SK-N-SH (cell line): ENCODE measurements at regions not wholly inside any gene's neighbourhood (a gene's known extent, or its start where the extent isn't known, plus 50 kb on each side); places are given as distances from the start of the nearest gene placed in this dataset.
"Not testable (repeated sequence)": the region's sequence is repeated elsewhere in the genome, so short reads cannot be mapped to it uniquely, and the experiment has no call there.

Experiments used
- CTCF ChIA-PET: fragments of 300-600, 350-600 bp; formaldehyde crosslinking; extraction: SDS; loops from one replicate; lab custom pipeline; 2021; lab: Yijun Ruan, JAX
- POLR2A ChIA-PET: fragments of 350-600 bp; sonication (Branson Sonifier 250); formaldehyde crosslinking; extraction: SDS; loops from one replicate; lab custom pipeline; 2020; ENCODE audit warnings: antibody characterized with exemption, inconsistent platforms; lab: Yijun Ruan, JAX
- DNase-seq: peaks from one replicate; pipeline ENCODE4 v3.0.0; 2012
- H2AFZ ChIP-seq: fragments of 200-600 bp; sonication (generic); 2 replicates; pipeline ENCODE4 v1.8.1; 2016; ENCODE audit warnings: antibody characterized with exemption, mild to moderate bottlenecking, low read depth
- H3F3A ChIP-seq: fragments of 200-600 bp; sonication (generic); replicated peaks from 2 replicates; pipeline ENCODE3; 2016; ENCODE audit warnings: antibody characterized with exemption, mild to moderate bottlenecking; ENCODE audit not compliant: insufficient read depth
- H3K27ac ChIP-seq, 2 experiments: fragments of 200-500 bp in 1 of 2; fragments of 200-600 bp in 1 of 2; sonication (Bioruptor generic) in 1 of 2; sonication (generic), shearing (Covaris generic) in 1 of 2; 2 replicates each; pipeline versions ENCODE4 v1.5.1 to v1.6.1; 2014 to 2016; ENCODE audit warnings: low read depth in 2 of 2, inconsistent platforms in 1 of 2, low read length in 1 of 2, mild to moderate bottlenecking in 1 of 2, mixed read lengths in 1 of 2
- H3K27me3 ChIP-seq: fragments of 200-600 bp; sonication (generic), shearing (Covaris generic); 2 replicates; pipeline ENCODE4 v1.6.1; 2016; ENCODE audit warnings: mixed run types; ENCODE audit not compliant: insufficient read depth
- H3K36me3 ChIP-seq, 2 experiments: fragments of 200-500 bp in 1 of 2; fragments of 200-600 bp in 1 of 2; sonication (Bioruptor generic) in 1 of 2; sonication (generic) in 1 of 2; replicated peaks in 1 of 2; 2 replicates each; pipeline versions ENCODE3 to v1.5.1; 2014 to 2016; ENCODE audit warnings: low read length in 1 of 2, mild to moderate bottlenecking in 1 of 2; ENCODE audit not compliant: insufficient read depth in 2 of 2, control insufficient read depth in 1 of 2
- H3K4me1 ChIP-seq, 2 experiments: fragments of 200-500 bp in 1 of 2; fragments of 200-600 bp in 1 of 2; sonication (Bioruptor generic) in 1 of 2; sonication (generic), shearing (Covaris generic) in 1 of 2; 2 replicates each; pipeline versions ENCODE4 v1.5.1 to v1.6.1; 2014 to 2016; ENCODE audit warnings: low read depth in 1 of 2, low read length in 1 of 2, mixed run types in 1 of 2; ENCODE audit not compliant: insufficient read depth in 2 of 2, control insufficient read depth in 1 of 2
- H3K4me2 ChIP-seq: fragments of 200-600 bp; sonication (generic), shearing (Covaris generic); 2 replicates; pipeline ENCODE4 v1.6.1; 2017; ENCODE audit warnings: mixed run types
- H3K4me3 ChIP-seq, 2 experiments: fragments of 200-500 bp in 1 of 2; fragments of 200-600 bp in 1 of 2; sonication (Bioruptor generic) in 1 of 2; sonication (generic), shearing (Covaris generic) in 1 of 2; 2 replicates each; pipeline versions ENCODE4 v1.5.1 to v1.8.1; 2014 to 2016; ENCODE audit warnings: low read depth in 2 of 2, inconsistent platforms in 1 of 2, low read length in 1 of 2, mild to moderate bottlenecking in 1 of 2, mixed read lengths in 1 of 2, moderate library complexity in 1 of 2
- H3K79me2 ChIP-seq: fragments of 200-600 bp; sonication (generic); 2 replicates; pipeline ENCODE4 v1.8.1; 2017; ENCODE audit warnings: mild to moderate bottlenecking; ENCODE audit not compliant: insufficient read depth
- H3K9ac ChIP-seq: fragments of 200-600 bp; sonication (generic); 2 replicates; pipeline ENCODE4 v1.6.1; 2017; ENCODE audit warnings: mixed run types
- H3K9me2 ChIP-seq: fragments of 200-600 bp; sonication (generic); 2 replicates; pipeline ENCODE4 v1.6.1; 2017; ENCODE audit warnings: mixed run types
- H3K9me3 ChIP-seq: fragments of 200-600 bp; sonication (generic); 2 replicates; pipeline ENCODE4 v1.6.1; 2017; ENCODE audit warnings: mixed run types, mild to moderate bottlenecking, moderate library complexity
- H4K20me1 ChIP-seq: fragments of 200-600 bp; sonication (generic); 2 replicates; pipeline ENCODE4 v1.6.1; 2017; ENCODE audit warnings: mild to moderate bottlenecking, mixed run types; ENCODE audit not compliant: insufficient read depth
- WGBS: methylation state at CpG from one replicate; pipeline ENCODE4 v1.1.6; 2017; ENCODE audit warnings: low lambda C conversion rate; 5-methylcytosine and 5-hydroxymethylcytosine counted together

- H3K4me3 ChIP-seq, H4K20me1 ChIP-seq, H3K4me2 ChIP-seq, H3K9me2 ChIP-seq, H3K9ac ChIP-seq, H3K9me3 ChIP-seq, H3F3A ChIP-seq, H3K27me3 ChIP-seq, POLR2A ChIA-PET, H2AFZ ChIP-seq, H3K4me1 ChIP-seq, CTCF ChIA-PET, H3K27ac ChIP-seq, H3K36me3 ChIP-seq, H3K79me2 ChIP-seq, DNase-seq: not testable (repeated sequence)
- 8% methylated on average over 4 of the region's 4 CpGs for WGBS
These were observed 211.0 kb downstream of the ATP6V0E2 start for GRCh38 chr7:150084724-150085123.

DNA sequence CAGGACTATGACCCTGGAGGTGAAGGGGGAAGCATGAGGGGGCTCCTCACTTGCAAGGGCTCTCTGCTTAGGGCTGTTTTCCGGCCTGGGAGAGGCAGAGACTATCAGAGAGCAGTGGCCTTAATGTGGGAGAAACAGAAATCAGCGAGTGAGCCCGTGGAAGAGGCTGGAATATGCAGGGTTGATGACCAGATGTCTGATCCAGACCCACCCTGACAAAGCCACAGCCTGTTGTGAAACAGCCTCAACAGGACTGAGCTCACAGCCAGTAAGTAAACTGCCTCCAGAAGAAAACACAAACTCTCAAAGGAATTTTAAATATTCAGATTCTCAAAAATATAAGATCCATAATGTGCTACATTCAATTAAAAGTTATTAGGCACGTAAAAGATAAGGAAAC, 213.7 kb downstream of the ATP6V0E2 start:
- H3K36me3 ChIP-seq, POLR2A ChIA-PET, H3K9ac ChIP-seq, H4K20me1 ChIP-seq, H3K9me3 ChIP-seq, H3K4me3 ChIP-seq, DNase-seq, H2AFZ ChIP-seq, H3F3A ChIP-seq, H3K4me2 ChIP-seq, CTCF ChIA-PET, H3K79me2 ChIP-seq, H3K27ac ChIP-seq, H3K4me1 ChIP-seq, H3K27me3 ChIP-seq, H3K9me2 ChIP-seq: not testable (repeated sequence)
- WGBS, result 0% methylated on average over 4 of the region's 4 CpGs

DNA sequence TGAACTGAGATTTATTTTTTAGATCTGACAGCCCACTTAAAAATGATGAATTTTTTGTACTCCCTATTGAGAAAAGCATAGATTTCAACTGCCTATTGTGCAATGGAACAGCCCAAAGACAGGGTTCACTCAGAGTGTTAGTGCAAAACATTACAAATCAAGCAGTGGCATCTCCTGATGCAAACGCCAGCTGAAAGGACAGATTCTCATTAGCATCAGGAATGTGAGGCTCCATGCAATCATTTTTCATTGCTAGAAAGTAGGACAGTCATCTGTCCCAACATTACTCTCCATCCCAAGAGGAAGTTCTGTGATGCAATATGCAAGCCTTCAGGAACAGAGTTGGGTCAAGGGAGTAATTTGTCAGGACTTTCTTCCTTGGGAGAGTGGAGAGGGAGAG, 215.4 kb downstream of the ATP6V0E2 start:
- WGBS, result 0% methylated on average over 1 of the region's 1 CpG
- H3K27me3 ChIP-seq, H3K9me2 ChIP-seq, H4K20me1 ChIP-seq, H3K4me2 ChIP-seq, H3K36me3 ChIP-seq, DNase-seq, H3K9me3 ChIP-seq, H3K27ac ChIP-seq, H3K79me2 ChIP-seq, POLR2A ChIA-PET, H3K4me3 ChIP-seq, H3K9ac ChIP-seq, H3F3A ChIP-seq, H2AFZ ChIP-seq, CTCF ChIA-PET, H3K4me1 ChIP-seq: not testable (repeated sequence)

DNA sequence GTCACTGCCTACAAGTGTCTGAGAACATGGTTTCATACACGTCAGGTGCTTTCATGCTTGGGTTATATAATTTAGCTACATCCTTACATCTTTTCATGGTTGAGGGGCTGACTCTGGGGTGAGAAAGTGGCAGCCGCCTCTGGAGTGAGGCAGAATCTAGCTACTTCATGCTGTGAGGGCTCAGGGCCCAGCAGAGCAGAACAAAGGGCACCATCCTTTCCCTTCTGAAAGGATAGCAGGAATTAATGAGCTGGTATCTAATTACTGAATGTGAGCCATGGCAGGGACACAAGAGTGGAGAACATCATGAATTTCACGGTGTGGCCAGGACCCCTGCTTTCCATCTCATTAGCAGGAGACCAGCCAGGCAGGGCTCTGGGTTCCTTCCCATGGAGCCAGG, 217.0 kb downstream of the ATP6V0E2 start:
- H3K4me3 ChIP-seq, H3K9ac ChIP-seq, H2AFZ ChIP-seq, H3K4me2 ChIP-seq, H3K79me2 ChIP-seq, H3K9me2 ChIP-seq, DNase-seq, H3K27ac ChIP-seq, H3K9me3 ChIP-seq, H3F3A ChIP-seq, H4K20me1 ChIP-seq, H3K36me3 ChIP-seq, H3K4me1 ChIP-seq, CTCF ChIA-PET, POLR2A ChIA-PET, H3K27me3 ChIP-seq: not testable (repeated sequence)
- WGBS, result 0% methylated on average over 3 of the region's 3 CpGs

DNA sequence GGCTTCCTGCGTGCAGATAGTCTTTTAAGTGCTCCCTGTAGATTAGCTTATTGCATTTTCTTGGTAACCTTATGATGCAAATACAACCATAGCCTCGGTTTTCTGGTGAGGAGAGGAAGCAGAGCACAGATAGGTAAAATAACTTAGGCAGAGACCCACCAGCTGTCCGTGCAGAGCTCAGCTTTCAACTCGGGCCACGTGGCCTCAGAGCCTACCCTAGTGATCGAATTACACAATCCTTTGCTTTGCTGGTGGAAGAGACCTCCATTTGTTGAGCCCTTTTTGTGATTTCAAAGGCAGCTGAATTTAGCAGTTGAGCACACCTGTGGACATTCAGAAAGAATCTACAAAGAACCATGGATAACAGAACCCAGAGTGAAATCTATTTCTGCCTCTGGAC, 220.1 kb downstream of the ATP6V0E2 start:
- WGBS, result 6% methylated on average over 6 of the region's 6 CpGs
- H3K27ac ChIP-seq, H3K9me2 ChIP-seq, H3K4me1 ChIP-seq, H3K9me3 ChIP-seq, H2AFZ ChIP-seq, CTCF ChIA-PET, H3K9ac ChIP-seq, DNase-seq, H3K4me3 ChIP-seq, H3K4me2 ChIP-seq, H3K36me3 ChIP-seq, H3K79me2 ChIP-seq, POLR2A ChIA-PET, H4K20me1 ChIP-seq, H3F3A ChIP-seq, H3K27me3 ChIP-seq: not testable (repeated sequence)

DNA sequence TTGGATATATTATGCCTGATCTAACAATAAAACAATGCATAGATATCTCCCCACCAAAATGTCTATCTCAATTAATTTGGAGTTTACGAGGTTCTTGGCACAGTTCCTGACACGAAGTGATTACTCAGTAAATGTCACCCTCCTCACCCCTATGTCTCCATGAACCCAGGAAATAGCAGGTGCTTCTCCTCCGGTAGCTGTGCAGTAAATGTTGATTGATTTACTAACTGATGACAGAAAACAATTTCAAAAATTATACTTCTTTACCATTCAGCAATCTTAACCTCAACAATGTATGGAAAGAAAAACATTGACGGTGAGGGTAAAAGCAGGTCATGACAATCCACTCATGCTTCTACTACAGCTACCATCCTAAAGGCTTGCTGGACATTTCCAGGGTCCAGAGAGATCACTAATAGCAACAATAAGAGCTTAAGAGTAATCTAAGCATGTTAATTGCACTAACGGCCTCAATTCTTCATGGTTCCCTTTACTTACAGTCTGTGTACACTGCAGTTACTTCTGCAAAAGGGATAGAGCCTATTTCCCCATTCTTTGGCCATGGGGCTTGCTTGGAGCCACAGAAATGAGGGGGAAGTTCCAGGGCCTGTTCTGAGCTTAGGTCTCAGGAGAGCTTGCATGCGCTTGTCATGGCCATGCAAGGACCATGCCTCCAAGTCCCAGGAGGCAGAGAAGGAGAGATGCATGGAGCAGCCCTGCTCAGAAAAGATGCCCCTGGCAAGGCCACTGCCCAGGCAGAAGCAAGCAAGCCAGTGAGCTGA, 222.6 kb downstream of the ATP6V0E2 start:
- H3K9ac ChIP-seq, H3K4me2 ChIP-seq, H2AFZ ChIP-seq, DNase-seq, H3K9me2 ChIP-seq, H3F3A ChIP-seq, H3K9me3 ChIP-seq, H3K4me1 ChIP-seq, POLR2A ChIA-PET, H3K79me2 ChIP-seq, H3K4me3 ChIP-seq, H3K27ac ChIP-seq, H3K36me3 ChIP-seq, H3K27me3 ChIP-seq, CTCF ChIA-PET, H4K20me1 ChIP-seq: not testable (repeated sequence)
- 9% methylated on average over 6 of the region's 6 CpGs for WGBS
